ENCODE measurements at regions not wholly inside any gene's neighbourhood (a gene's known extent, or its start where the extent isn't known, plus 50 kb on each side); places are given as distances from the start of the nearest gene placed in this dataset.

DNA sequence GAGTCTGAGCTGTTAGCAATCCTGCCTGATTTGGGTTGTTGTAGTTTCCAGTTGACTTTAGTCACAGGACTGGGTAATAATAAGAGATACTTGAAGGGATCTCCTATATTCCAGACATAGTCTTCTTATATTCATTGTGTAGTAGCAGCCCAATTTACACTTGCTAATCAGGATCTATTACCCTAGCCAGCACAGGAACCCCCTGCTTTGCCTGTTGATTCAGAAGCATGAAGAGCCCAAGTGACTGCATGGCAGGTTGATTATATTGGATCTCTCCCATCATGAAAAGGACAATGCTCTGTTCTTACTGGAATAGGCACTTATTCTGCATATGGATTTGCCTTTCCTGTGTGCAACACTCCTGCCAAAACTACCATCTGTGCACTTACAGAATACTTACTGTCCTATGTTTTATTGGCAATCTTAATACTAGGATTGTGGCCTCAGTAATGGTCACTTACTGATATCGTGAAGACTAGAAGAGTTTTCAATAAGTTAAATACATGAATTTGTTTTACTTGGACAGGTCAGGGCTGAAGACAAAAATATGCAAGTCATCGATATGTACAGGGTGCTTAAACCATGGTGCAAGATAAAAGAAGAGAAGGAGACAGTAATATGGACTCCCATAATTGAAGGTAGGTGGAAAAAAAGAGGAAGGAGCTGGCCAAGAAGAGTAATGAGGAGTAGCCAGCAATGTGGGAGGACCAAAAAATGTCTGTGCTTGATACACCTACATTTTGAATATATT lies 304.1 kb downstream of the MCTP2 start:
- TF ChIP-seq CTCF (IDR thresholded peaks at IDR 0.05; ENCODE audit: borderline replicate concordance, insufficient read depth, low read depth, low read length): no peak

DNA sequence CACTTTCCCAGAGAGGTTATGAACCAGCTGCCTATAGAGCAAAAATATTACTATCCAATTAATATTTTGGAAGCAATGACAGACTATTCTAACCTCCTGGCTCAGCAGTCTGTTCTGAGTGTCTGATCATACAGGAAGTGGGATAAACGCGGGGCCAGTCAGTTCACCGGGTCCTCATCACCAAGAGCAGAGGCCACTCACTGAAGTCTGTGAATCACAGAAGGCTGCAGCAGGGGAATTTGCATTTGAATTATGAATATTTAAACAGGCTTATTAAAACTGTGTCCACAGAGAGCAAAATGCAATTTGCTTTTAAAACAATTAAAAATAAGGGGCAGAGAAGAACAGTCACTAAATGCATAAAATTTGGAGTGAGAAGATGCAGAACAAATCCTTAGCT lies 305.2 kb downstream of the MCTP2 start:
- no peak for TF ChIP-seq CTCF (IDR thresholded peaks at IDR 0.05; ENCODE audit: borderline replicate concordance, insufficient read depth, low read depth, low read length)

More for the DNA sequence above, 304.1 kb downstream of the MCTP2 start:
- H3K4me3 ChIP-seq (ENCODE audit: low read depth, low read length): no peak overlapping the region

GRCh38 chr15:94538280-94538679 lies 306.9 kb downstream of the MCTP2 start:
- TF ChIP-seq CTCF (IDR thresholded peaks at IDR 0.05; ENCODE audit: borderline replicate concordance, insufficient read depth, low read depth, low read length): no peak
- H3K4me3 ChIP-seq (ENCODE audit: low read depth, low read length): no peak overlapping the region

More for the DNA sequence above, 305.2 kb downstream of the MCTP2 start:
- no peak overlapping the region for H3K4me3 ChIP-seq (ENCODE audit: low read depth, low read length)

GRCh38 chr15:94542391-94542790 lies 311.0 kb downstream of the MCTP2 start:
- TF ChIP-seq CTCF (IDR thresholded peaks at IDR 0.05; ENCODE audit: borderline replicate concordance, insufficient read depth, low read depth, low read length): no peak
- no peak overlapping the region for H3K4me3 ChIP-seq (ENCODE audit: low read depth, low read length)

GRCh38 chr15:94546808-94547207 lies 315.4 kb downstream of the MCTP2 start:
- TF ChIP-seq CTCF (IDR thresholded peaks at IDR 0.05; ENCODE audit: borderline replicate concordance, insufficient read depth, low read depth, low read length): no peak

GRCh38 chr15:94547711-94548110 lies 316.4 kb downstream of the MCTP2 start:
- TF ChIP-seq CTCF (IDR thresholded peaks at IDR 0.05; ENCODE audit: borderline replicate concordance, insufficient read depth, low read depth, low read length): no peak

More at GRCh38 chr15:94546808-94547207, 315.4 kb downstream of the MCTP2 start:
- H3K4me3 ChIP-seq (ENCODE audit: low read depth, low read length): no peak overlapping the region

GRCh38 chr15:94555841-94556519 lies 324.6 kb downstream of the MCTP2 start:
- no peak overlapping the region for H3K4me3 ChIP-seq (ENCODE audit: low read depth, low read length)
- no peak for TF ChIP-seq CTCF (IDR thresholded peaks at IDR 0.05; ENCODE audit: borderline replicate concordance, insufficient read depth, low read depth, low read length)

More at GRCh38 chr15:94547711-94548110, 316.4 kb downstream of the MCTP2 start:
- H3K4me3 ChIP-seq (ENCODE audit: low read depth, low read length): no peak overlapping the region
